Activated CD4-positive, alpha-beta T cell treated with anti-CD3 and anti-CD28 coated beads, Interleukin-2, Interleukin-6, amounts not matched to agents 100 ng/mL and 50 ng/mL, durations not matched to agents 16 hours and 8 hours (primary cell): ENCODE measurements at regions not wholly inside any gene's neighbourhood (a gene's known extent, or its start where the extent isn't known, plus 50 kb on each side); places are given as distances from the start of the nearest gene placed in this dataset.

ENCODE experiments used
- DNase-seq: peaks from one replicate; pipeline ENCODE4 v3.0.0-alpha.2; 2020

DNA sequence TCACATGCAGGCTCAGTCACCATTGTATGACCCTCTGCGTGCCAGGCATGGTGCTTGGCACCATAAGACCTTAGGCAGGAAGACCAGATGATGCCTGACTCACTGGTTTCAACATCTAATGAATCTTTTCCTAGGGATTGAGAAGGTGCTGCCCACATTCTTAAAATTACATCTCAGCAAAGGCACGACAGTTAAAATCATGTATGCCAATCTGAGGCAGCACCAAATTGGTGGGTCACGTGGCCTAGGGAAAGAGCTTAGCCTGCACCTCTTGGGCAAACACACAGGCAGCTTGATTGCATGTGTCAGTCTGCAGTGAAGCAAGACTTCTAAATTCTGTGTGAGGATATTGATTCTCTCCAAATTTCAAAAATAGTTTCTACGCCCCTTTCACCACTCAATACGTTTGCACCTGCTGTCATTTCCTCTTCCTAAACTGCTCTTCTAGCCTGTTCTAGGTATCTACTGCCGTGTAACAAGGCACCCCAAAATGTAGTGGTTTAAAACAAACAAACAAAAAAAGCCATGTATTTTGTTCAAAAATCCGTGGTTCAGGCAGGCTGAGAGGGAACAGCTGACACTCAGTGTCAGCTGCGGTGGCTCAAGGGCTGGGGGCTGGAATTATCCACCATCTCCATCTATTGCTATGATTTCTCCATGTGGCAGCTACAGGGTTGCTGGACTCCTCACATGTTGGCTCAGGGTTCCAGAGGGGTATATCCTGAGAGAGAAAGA, 160.2 kb upstream of the FGGY start:
- no peak for DNase-seq

GRCh38 chr1:59137276-59137615, 159.6 kb upstream of the FGGY start:
- DNase-seq = no peak

- DNase-seq = no peak
Measured at GRCh38 chr1:59137968-59138367, 158.9 kb upstream of the FGGY start.

GRCh38 chr1:59138402-59138801, 158.5 kb upstream of the FGGY start:
- no peak for DNase-seq

- DNase-seq = no peak
Measured at GRCh38 chr1:59139396-59139795, 157.5 kb upstream of the FGGY start.

DNA sequence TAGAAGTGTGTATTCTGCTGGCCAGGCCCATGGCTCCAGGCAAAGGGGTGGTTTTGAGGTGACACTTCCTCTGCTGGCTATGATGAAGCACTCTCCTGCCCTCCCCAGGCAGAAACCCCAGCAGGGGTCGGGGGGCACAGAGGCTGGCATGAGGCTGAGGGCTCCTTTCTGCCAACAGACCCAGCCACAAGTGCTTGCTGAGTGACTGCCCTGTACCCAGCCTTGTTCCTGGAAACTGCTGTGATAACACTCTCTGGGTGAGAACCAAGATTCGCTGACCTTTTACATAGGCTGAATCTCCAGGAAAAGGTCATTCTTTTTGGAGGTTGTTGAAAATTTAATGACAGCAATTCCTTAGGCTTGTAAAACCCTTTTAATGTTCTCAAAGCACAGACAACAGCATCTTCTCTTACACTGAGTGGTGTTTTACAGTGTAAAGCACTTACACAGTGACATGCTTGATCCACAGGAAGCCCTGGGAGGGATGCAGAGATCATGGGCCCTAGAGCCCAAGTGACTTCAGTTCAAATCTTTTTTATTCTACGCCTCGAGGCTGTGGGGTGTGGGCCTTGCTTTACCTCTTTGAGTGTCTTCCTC, 155.5 kb upstream of the FGGY start:
- DNase-seq = no peak

DNA sequence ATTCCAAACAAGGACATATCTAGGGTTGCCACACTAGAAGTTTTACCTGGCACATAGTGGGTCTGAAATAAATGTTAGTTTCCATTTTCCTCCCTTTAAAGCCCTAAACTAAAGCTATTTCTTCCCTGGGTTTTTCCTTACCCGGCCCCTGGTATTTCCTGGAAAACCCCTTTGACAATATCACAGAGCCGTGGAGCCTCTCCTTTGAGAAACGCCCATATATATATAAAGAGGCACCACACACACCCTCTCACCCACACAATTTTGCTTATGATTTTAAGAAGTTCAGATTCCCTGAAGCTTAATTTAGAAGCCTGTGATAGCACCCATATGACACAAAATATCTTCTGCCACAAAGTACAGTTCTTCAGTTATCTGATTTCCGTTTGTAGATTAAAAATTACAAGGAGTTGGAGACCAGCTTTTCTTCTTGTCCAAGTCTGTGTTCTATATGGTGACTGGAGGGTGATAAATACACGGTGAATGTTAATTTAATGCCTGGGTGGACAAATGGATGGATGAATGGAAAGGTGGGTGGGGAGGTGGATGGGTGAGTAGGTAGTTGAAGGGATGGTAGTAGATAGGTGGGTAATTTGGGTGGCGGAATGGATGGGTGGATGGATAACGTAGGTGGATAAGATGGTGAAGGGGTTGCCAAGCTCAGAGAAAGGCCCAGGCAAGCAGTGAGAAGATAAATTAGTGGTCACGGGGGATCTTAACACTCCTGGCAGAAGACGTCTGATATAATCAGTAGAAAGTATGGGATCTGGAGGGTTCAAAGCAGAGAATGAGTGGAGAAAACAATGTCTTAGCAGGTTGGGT, 154.4 kb upstream of the FGGY start:
- no peak for DNase-seq

- peak; percentile 7 for DNase-seq
Measured at GRCh38 chr1:59143133-59143487, 153.8 kb upstream of the FGGY start.

- no peak for DNase-seq
Measured at GRCh38 chr1:59143811-59144210, 153.1 kb upstream of the FGGY start.

DNA sequence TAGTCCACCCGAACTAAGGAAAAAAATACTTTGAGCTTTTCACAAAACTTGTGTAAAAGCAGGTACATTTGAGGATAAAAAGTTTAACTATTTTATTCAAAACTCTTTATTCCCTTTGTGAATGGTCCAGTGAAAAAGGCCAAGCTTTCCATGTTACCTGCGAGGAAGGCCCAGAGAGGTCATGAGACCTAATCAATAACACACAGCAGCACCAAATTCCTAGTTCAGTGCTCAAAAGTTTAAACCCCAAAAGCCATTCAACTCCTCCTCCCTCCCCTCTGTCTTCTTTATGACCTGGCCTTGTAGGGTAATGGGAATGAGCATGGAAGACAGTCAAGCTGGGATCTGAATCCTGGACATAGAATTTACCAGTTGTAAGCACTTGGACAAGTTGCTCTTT, 151.9 kb upstream of the FGGY start:
- no peak for DNase-seq

DNA sequence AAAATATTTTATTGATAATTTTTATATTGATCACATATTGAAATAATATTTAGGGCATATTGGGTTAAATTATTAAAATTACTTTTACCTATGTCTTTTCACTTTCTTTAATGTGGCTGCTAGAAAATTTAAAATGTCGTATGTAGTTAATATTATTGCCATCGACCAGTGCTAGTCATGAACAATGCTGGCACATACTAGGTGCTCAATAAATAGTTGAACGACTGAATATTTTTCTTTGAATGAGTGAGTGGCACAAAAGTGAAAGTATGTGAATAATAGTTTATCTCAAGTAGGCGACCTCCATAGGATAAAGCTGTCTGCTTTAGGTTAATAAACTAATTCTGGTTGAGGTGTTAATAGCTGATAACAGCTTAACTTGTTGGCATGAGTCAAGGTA, 150.8 kb upstream of the FGGY start:
- no peak for DNase-seq

GRCh38 chr1:59146651-59147358, 150.1 kb upstream of the FGGY start:
- peak; percentile 56 for DNase-seq

GRCh38 chr1:59149435-59149834, 147.5 kb upstream of the FGGY start:
- no peak for DNase-seq

GRCh38 chr1:59150577-59151386, 146.1 kb upstream of the FGGY start:
- peak; percentile 51 for DNase-seq

DNA sequence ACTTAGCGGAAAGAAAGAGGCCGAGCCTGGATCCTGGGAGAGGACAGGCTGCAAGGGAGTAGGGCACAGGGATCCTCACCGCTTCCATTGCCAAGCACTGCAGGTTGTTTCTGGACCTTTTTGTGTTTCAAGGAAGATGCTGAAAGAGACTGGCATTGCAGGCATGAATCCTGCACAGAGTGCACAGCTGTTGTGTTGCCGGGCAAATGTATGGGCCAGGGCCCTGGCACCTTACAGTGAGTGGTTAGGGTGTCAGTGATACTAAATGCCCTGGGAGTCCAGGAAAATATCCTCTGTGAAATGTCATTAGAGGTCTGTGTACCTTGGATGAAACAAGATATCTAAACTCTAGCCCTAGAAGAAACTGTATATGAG, 145.5 kb upstream of the FGGY start:
- DNase-seq = no peak

DNA sequence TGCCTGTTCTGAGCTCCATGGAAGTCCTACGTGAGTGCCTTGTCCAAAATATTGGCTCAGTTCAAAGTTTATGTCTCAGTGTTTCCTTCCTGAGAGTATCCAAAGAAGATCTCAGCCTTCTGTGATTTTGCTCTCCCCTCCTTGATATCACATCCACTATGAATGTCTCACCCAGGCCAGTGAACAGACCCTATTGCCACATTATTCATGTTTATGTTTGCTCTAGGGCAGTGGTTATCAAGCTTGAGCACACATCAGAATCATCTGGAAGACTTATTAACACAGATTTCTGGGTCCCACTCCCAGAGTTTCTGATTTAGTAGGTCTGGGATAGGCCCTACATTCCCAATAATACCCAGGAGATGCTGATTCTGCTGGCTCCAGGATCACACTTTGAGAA, 145.0 kb upstream of the FGGY start:
- DNase-seq = no peak

GRCh38 chr1:59152511-59152910, 144.4 kb upstream of the FGGY start:
- no peak for DNase-seq

- DNase-seq = no peak
Measured at GRCh38 chr1:59154401-59154800, 142.5 kb upstream of the FGGY start.

DNA sequence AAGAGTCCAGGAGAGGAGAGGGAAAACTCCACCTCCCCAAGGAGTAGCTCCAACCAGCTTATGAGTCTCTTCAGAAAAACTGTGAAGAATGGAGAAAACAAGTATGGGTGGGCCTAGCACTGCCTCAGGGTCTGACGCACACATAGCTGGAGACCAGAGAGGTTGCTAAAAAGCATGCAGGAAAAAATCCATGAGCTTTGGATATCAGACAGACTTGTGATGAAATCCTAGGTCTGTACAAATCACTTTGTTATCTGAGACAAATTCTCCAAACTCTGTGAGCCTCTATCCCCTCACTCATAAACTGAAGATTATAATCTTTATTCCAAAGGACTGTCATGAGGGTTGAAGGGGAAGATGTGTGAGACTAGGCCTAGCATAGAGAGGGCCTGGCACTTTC, 141.5 kb upstream of the FGGY start:
- DNase-seq = no peak

DNA sequence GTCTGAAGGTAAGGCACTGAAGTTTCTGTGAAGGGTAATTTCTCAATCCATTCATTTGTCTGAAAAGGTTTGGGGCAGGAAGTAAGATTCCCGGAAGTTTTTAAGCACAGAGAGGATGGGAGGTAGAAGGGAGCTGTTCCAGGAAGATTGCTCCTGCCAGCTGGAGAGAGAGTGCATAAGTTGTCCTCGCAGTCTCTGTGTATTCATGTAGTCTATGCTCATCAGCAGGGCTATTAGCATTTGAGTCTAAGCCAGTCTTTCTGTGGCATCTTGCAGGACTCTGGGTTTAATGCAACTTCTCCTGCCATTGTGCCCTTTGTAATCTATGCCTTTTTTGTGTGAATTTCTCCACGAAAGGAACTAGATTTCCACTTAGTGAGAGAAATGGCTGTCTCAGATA, 140.8 kb upstream of the FGGY start:
- DNase-seq = no peak

GRCh38 chr1:59156526-59157199, 140.2 kb upstream of the FGGY start:
- DNase-seq = no peak

GRCh38 chr1:59158321-59158720, 138.6 kb upstream of the FGGY start:
- DNase-seq = no peak
